ENCODE measurements at regions not wholly inside any gene's neighbourhood (a gene's known extent, or its start where the extent isn't known, plus 50 kb on each side); places are given as distances from the start of the nearest gene placed in this dataset.

DNA sequence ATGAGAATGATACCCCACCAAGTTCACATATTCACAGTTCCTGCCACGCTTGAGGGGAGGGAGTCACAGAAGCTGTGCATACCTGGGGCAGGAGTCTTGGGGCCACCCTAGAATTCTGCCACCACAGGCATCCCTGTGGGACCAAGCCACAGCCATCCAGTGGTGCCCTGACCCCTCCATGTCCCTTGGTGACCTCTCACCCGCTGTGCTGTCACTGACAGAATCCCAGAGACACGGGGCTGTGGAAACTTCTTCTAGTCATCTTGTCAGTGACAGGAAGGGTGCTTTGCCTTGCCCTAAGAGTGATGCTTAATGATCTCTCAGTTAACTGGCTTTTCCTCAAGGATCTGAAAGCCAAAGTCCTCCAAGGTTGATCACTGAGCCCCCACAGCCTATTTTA lies 58.4 kb upstream of the UQCRFS1 start:
- POLR2A ChIA-PET (ENCODE audit: partially characterized antibody), result no interaction called here
- H3K27me3 ChIP-seq (replicated peaks in 1 of 4; ENCODE audit: control insufficient read depth in 3 of 4, extremely low read depth in 1 of 4, insufficient read depth in 3 of 4, low read length in 3 of 4), result no peaks in the 10 kb centered on the region; a peak in 3 of 7 replicates

More for the DNA sequence above, 58.4 kb upstream of the UQCRFS1 start:
- no peak overlapping the region for H3K27ac ChIP-seq (ENCODE audit: low read depth, low read length)
- H2AK5ac ChIP-seq (ENCODE audit: low read depth, low read length), result no peak overlapping the region
- H3K79me1 ChIP-seq (ENCODE audit: low read depth, low read length), result no peaks in the 10 kb centered on the region
- peaks cover 0 to 6% (median 1%) of the 10 kb centered on the region in 4 experiments; a peak in 4 of 7 replicates for H3K4me1 ChIP-seq (replicated peaks in 1 of 4; ENCODE audit: control insufficient read depth in 3 of 4, insufficient read depth in 4 of 4, low read length in 3 of 4)
- H2BK120ac ChIP-seq (replicated peaks; ENCODE audit: low read depth, low read length), result no peak overlapping the region
- H2AFZ ChIP-seq (ENCODE audit: low read length), result no peak overlapping the region
- H4K5ac ChIP-seq (ENCODE audit: insufficient read length, low read depth, low read length), result no peak overlapping the region
- no peaks in the 10 kb centered on the region for H3K23me2 ChIP-seq (ENCODE audit: low read depth, low read length)
- TF ChIP-seq TCF12 (IDR thresholded peaks at IDR 0.05; ENCODE audit: low read depth, low read length) (no peak), RAD21 (IDR thresholded peaks at IDR 0.05 in 1 of 2, conservative IDR thresholded peaks at IDR 0.05 in 1 of 2; ENCODE audit: low read depth in 2 of 2, low read length in 2 of 2) (no peak), EGR1 (IDR thresholded peaks at IDR 0.05; ENCODE audit: borderline replicate concordance, low read depth, low read length) (no peak)
- no peak overlapping the region for H3K4me2 ChIP-seq (ENCODE audit: insufficient read depth in 1 of 2, low read depth in 2 of 2, low read length in 2 of 2)
- CTCF ChIA-PET (ENCODE audit: partially characterized antibody), result interaction anchor here (0.7 to 4.9 kb wide), 3 partner anchors 8 to 95 kb away, joined by 3 to 27 read pairs (median 21); no protein-coding TSS in a partner anchor
- no peak for FAIRE-seq
- H2BK12ac ChIP-seq (ENCODE audit: low read depth, low read length), result no peak overlapping the region
- no peak overlapping the region for H3K4ac ChIP-seq (replicated peaks; ENCODE audit: insufficient read length, low read depth, low read length)
- no peak overlapping the region for H2BK15ac ChIP-seq (ENCODE audit: low read length)
- no peak overlapping the region for H3K14ac ChIP-seq (ENCODE audit: insufficient read length)
- WGBS, 2 experiments (ENCODE audit: extremely low coverage in 1 of 2, insufficient coverage in 1 of 2, insufficient read length in 1 of 2, insufficient replicate concordance in 2 of 2, low coverage in 1 of 2, low lambda C conversion rate in 2 of 2, missing lambda C conversion rate in 1 of 2), result 98% methylated on average over 3 of the region's 3 CpGs; no CpG with 5 or more reads in 1 of the 2 experiments
- 0 out of 4 replicates have a peak, but pooled peaks cover 0 to 3% of the 10 kb centered on the region in 2 experiments for H3K9me3 ChIP-seq (ENCODE audit: insufficient read depth in 2 of 2, low read depth in 1 of 2, low read length in 1 of 2)
- H3K9ac ChIP-seq (replicated peaks in 1 of 4; ENCODE audit: extremely low read depth in 1 of 4, low read depth in 3 of 4, low read length in 3 of 4), result no peak overlapping the region
- no peak overlapping the region for H4K8ac ChIP-seq (ENCODE audit: extremely low read depth, insufficient read depth, low read length)
- H3K23ac ChIP-seq (ENCODE audit: insufficient read length), result no peak overlapping the region
- H2BK5ac ChIP-seq (ENCODE audit: low read depth, low read length), result no peak overlapping the region
- DNase-seq (ENCODE audit: low read depth in 1 of 2, low spot score in 2 of 2), result no peak
- no peaks in the 10 kb centered on the region for H4K20me1 ChIP-seq (replicated peaks in 1 of 2; ENCODE audit: control insufficient read depth in 1 of 2, insufficient read depth in 2 of 2, low read length in 2 of 2)
- H3K79me2 ChIP-seq (ENCODE audit: control insufficient read depth in 1 of 2, insufficient read depth in 2 of 2, low read length in 2 of 2), result no peaks in the 10 kb centered on the region
- H3K56ac ChIP-seq (replicated peaks; ENCODE audit: insufficient read length, low read depth, low read length), result no peak overlapping the region
- H3K4me3 ChIP-seq (ENCODE audit: extremely low read depth in 1 of 4, insufficient read depth in 2 of 4, low read depth in 3 of 4, low read length in 4 of 4), result no peak overlapping the region
- no peak overlapping the region for H2BK20ac ChIP-seq (ENCODE audit: low read length)
- 0 out of 8 replicates have a peak, but pooled peaks cover 0 to 2% (median 0%) of the 10 kb centered on the region in 4 experiments for H3K36me3 ChIP-seq (ENCODE audit: control insufficient read depth in 2 of 4, insufficient read depth in 4 of 4, low read length in 3 of 4)
- no peak overlapping the region for H3K18ac ChIP-seq (ENCODE audit: extremely low read depth, low read length)
- H4K91ac ChIP-seq (replicated peaks; ENCODE audit: insufficient read length, low read length), result no peak overlapping the region
